ENCODE measurements at regions not wholly inside any gene's neighbourhood (a gene's known extent, or its start where the extent isn't known, plus 50 kb on each side); places are given as distances from the start of the nearest gene placed in this dataset.

- no peaks in the 10 kb centered on the region for H3K79me1 ChIP-seq (ENCODE audit: low read depth in 1 of 2, low read length in 2 of 2)
- intact Hi-C loops (cut with micrococcal nuclease) (no loop called here), dilution Hi-C loops (cut with HindIII; ENCODE audit: low sequenced_read_pairs, unreplicated experiment) (no loop called here), in situ Hi-C loops (cut with MboI; ENCODE audit: low sequenced_read_pairs) (no loop called here)
- ATAC-seq (ENCODE audit: low read depth): no peak
- DNase-seq: no peak
- peaks cover 9% of the 10 kb centered on the region for H3K9me3 ChIP-seq (ENCODE audit: control insufficient read depth, insufficient read depth, low read length)
- H3K4me2 ChIP-seq (ENCODE audit: low read depth, low read length): no peak overlapping the region
- no peak overlapping the region for H3K4ac ChIP-seq (ENCODE audit: low read depth, low read length)
- CTCF ChIA-PET: no interaction called here
- no peaks in the 10 kb centered on the region for H3K4me1 ChIP-seq (ENCODE audit: control insufficient read depth, insufficient read depth, low read length)
- H3K23ac ChIP-seq (ENCODE audit: low read depth, low read length): no peak overlapping the region
- no peak overlapping the region for H2BK15ac ChIP-seq (ENCODE audit: low read depth, low read length)
- H2AK9ac ChIP-seq (replicated peaks; ENCODE audit: low read depth, low read length, poor library complexity): no peak overlapping the region
- H3K9me1 ChIP-seq (ENCODE audit: insufficient read depth, low read length): no peaks in the 10 kb centered on the region
- no peaks in the 10 kb centered on the region for H3K36me3 ChIP-seq (ENCODE audit: control insufficient read depth, insufficient read depth, low read length)
- no peaks in the 10 kb centered on the region for H3K27me3 ChIP-seq (ENCODE audit: control insufficient read depth, insufficient read depth, low read length)
- no peak overlapping the region for H4K91ac ChIP-seq (ENCODE audit: insufficient read depth, low read depth, low read length)
- H4K20me1 ChIP-seq (ENCODE audit: insufficient read depth, low read length): no peaks in the 10 kb centered on the region
- BruUV-seq (replicated peaks): no TSS peak
- no peak overlapping the region for H3K4me3 ChIP-seq (ENCODE audit: insufficient read depth, low read depth, low read length)
- no peak overlapping the region for H2BK120ac ChIP-seq (ENCODE audit: low read depth, low read length)
- no CpG with 5 or more reads among the region's 5 CpGs for WGBS, 2 experiments (ENCODE audit: extremely low coverage in 2 of 2, insufficient read length in 1 of 2)
- H2BK5ac ChIP-seq (ENCODE audit: low read depth, low read length, poor library complexity, severe bottlenecking): no peak overlapping the region
- POLR2A ChIA-PET (ENCODE audit: unreplicated experiment): no interaction called here
- H2BK20ac ChIP-seq (ENCODE audit: low read depth, low read length): no peak overlapping the region
- no peak overlapping the region for H2AFZ ChIP-seq (replicated peaks; ENCODE audit: low read length, poor library complexity)
- no peak overlapping the region for H3K27ac ChIP-seq (ENCODE audit: insufficient read depth, low read length)
- H3K56ac ChIP-seq (ENCODE audit: extremely low read depth, insufficient read depth, low read length): no peak overlapping the region
- TF ChIP-seq CEBPB (IDR thresholded peaks at IDR 0.05; ENCODE audit: low read depth, low read length) (no peak), RAD21 (IDR thresholded peaks at IDR 0.05; ENCODE audit: low read length) (no peak), ELK1 (IDR thresholded peaks at IDR 0.05; ENCODE audit: borderline replicate concordance, low read depth, low read length) (no peak), RFX5 (IDR thresholded peaks at IDR 0.05; ENCODE audit: low read depth, low read length) (no peak), BHLHE40 (IDR thresholded peaks at IDR 0.05; ENCODE audit: low read depth, low read length) (no peak), RCOR1 (IDR thresholded peaks at IDR 0.05; ENCODE audit: insufficient replicate concordance, low read length) (no peak), CHD1 (IDR thresholded peaks at IDR 0.05; ENCODE audit: low read depth, low read length) (no peak)
- H3K14ac ChIP-seq (replicated peaks; ENCODE audit: low read depth, low read length): no peak overlapping the region
- no peak overlapping the region for H2AK5ac ChIP-seq (ENCODE audit: low read depth, low read length)
- no peak overlapping the region for H3K9ac ChIP-seq (ENCODE audit: low read depth, low read length)
- H4K8ac ChIP-seq (ENCODE audit: low read depth in 2 of 2, low read length in 2 of 2): no peak overlapping the region
- no peak overlapping the region for H4K5ac ChIP-seq (ENCODE audit: low read depth, low read length)
- H3K18ac ChIP-seq (ENCODE audit: low read depth, low read length): no peak overlapping the region
Observed at GRCh38 chr11:81286959-81287358, 1446.7 kb downstream of the FAM181B start.
